EH (cell line): ENCODE measurements at regions not wholly inside any gene's neighbourhood (a gene's known extent, or its start where the extent isn't known, plus 50 kb on each side); places are given as distances from the start of the nearest gene placed in this dataset.

ENCODE experiments used
- DNase-seq: peaks from one replicate; pipeline ENCODE4 v3.0.0-alpha.2; 2015; ENCODE audit warnings: low read depth

- DNase-seq: no peak
These were observed 474.5 kb upstream of the ADGRL2 start for GRCh38 chr1:81326212-81326611.

- DNase-seq: no peak
These were observed 475.3 kb upstream of the ADGRL2 start for GRCh38 chr1:81325397-81325796.

GRCh38 chr1:81323862-81324261, 476.9 kb upstream of the ADGRL2 start:
- DNase-seq: no peak

DNA sequence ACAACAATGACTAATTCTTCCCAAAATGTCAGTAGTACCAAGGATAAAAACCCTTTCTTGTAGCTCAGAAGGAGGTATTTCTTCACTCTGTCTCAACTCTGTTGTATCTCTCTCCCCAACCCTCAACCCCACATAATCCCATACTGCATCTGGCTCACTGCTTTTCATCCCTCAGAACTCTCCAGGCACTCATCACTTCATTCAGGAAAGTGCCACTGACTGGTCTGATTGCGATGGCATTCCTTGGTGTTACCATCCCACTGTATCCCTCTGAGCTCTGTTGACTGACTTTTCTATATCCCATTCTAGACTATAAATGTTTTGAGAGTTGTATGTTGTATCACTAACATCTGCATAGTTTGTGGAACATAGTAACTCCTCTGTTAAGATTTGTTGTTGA, 483.5 kb upstream of the ADGRL2 start:
- no peak for DNase-seq

DNA sequence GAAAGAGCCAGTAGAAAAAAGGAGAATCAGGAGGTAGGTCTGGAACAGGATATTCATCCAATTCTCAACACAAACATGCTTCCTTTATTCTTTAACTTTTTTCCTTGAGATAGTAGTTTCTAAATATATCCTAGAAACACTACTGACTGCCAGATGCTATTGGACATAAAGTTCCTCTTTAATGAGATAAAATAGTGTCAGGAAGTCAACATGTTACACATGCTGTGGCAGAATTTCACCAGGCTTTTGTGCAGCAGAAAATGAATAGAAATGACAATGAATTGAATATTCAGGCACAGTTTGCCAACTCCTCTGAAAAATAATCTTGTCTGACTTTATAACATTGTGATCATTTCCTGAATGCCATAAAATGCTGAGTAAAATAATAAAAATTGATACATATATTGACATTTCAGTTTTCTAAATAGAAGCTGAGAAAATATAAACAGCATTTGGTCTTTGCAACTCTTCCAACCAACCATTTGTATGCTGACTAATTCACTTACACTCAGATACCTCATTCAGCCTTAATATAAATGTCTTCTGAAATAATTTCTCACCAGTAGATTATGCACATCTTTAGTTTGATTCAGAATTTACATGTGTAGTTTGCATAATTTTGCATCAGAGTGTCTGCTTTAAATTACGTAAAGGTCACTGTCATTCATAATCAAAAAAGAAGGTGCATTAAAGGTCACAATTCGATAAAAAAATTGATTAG, 486.1 kb upstream of the ADGRL2 start:
- no peak for DNase-seq

- DNase-seq: no peak
These were observed 487.4 kb upstream of the ADGRL2 start for GRCh38 chr1:81313289-81313688.

DNA sequence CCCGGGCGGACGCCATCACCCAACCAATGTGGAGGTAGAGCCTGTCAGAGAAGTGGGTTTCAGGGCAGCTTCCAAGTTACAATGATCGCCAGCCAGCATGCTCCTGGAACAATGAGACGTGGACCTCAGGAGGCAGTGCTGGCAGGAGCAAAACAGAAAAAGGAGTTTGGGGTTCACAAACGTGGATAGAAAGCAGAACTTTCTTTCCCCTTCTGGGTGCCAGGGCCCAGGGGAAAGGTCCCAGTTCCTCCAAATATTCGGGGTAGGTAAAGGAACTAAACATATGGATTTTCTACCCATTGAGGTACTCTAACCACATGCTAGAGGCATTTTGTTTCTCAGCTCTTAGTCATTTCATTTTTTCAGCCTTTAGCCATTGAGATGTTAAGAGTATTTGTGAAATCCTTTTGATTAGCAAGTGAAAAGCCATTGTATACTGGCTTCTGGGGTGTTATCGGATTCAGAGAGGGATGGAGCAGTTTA, 488.4 kb upstream of the ADGRL2 start:
- no peak for DNase-seq

GRCh38 chr1:81310250-81310649, 490.5 kb upstream of the ADGRL2 start:
- no peak for DNase-seq

GRCh38 chr1:81308191-81308590, 492.5 kb upstream of the ADGRL2 start:
- DNase-seq: no peak

- no peak for DNase-seq
These were observed 492.9 kb upstream of the ADGRL2 start for GRCh38 chr1:81307786-81308185.

- peak; percentile 40 for DNase-seq
These were observed 494.7 kb upstream of the ADGRL2 start for GRCh38 chr1:81305997-81306452.

GRCh38 chr1:81304187-81304586, 496.5 kb upstream of the ADGRL2 start:
- peak; percentile 37 for DNase-seq

DNA sequence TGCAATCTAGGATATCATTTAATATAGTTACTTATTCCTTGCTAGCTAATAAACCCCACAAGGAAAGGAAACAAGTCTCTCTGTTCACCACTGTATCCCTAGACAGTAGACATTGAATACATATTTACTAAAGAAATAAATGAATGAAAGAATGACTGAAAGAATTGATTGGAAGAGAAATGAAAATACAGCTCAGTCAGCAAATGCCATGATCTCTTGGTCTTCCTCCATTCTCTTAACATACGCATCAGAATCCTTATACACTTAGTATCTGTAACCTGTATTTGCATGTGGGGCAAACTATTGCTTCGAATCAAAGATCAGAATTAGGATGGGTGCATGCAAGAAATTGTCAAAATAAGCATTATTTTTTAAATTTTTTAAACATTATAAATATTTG, 500.8 kb upstream of the ADGRL2 start:
- no peak for DNase-seq

DNA sequence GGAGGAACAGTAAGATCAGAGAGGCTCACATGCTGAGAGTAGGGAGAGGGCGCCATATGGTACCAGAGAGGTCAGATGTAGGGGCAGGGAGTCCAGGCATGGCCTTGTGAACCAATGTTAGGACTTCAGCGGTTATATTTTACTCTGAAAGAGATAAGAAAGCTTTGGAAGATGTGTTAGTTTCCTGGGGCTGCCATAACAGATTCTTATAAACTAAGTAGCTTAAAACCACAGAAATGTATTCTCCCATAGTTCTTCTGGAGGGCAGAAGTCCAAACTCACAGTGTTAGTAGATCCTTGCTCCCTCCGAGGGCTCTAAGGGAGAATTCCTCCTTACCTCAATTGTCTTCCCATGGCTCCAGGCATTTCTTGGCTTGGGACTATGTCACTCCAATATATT, 502.5 kb upstream of the ADGRL2 start:
- peak; percentile 3 for DNase-seq

- DNase-seq: peak; percentile 27
These were observed 504.1 kb upstream of the ADGRL2 start for GRCh38 chr1:81296601-81297000.

DNA sequence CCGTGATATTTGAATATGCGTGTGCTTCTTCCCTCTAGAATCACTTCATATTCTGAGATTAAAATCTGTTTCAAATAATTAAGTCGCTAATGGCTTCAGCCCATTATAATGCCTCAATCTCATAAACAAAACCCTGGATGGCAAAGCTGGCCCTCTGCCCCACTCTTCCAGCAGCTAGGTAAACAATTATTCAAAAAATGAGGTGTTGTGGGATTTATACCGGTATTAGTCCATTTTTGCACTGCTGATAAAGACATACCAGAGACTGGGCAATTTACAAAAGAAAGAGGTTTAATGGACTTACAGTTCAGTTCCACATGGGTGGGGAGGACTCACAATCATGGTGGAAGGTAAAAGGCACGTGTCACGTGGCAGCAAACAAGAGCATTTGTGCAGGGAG, 510.4 kb upstream of the ADGRL2 start:
- no peak for DNase-seq

DNA sequence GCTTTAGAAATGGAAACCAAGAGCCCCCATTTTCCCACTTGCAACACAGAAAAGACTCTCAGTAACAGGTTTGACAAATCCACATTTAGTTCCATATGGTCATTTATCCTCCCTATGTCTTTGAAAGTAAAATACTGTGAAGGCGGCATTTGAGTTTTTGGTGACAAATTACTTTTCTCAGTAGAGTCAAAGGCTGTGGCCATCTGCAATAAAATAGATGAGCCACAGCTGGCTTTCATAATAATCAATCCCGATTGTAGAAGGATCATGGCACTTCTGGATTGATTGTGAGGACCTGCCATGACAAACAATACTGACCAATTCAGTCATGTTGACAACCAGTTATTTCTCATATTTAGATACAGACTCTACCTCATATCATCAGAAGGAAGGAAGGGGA, 512.0 kb upstream of the ADGRL2 start:
- DNase-seq: no peak

DNA sequence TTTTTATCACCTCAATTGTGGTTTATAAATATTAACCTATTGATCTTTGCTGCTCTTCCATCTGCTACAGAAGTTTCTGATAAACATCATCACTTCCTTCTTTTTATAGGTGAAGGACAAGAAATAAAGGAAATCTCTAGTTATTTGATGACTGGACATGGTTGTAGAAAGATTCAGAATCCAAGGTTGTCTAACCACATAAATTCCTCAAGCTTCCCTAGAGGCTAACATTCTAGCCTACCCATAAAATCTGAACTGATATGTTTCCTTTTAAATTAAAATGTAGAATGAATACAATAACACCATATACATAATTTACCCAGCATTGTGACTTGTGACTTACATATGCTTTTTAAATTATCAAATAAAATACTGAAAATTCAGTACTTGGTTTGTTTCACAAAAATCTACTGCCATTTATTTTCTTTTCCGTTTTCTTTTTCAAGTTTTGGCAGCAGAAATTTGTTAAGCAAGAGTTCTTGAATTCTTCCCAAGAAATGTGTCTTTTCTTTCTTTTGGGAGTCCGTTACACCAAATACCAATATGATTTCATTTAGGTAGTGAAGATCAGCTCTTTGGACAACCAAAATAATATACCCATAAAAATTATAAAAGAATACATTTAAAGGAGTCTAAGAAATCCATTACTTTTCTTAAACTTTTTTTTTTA, 513.2 kb upstream of the ADGRL2 start:
- no peak for DNase-seq

GRCh38 chr1:81270051-81270450, 530.7 kb upstream of the ADGRL2 start:
- no peak for DNase-seq

DNA sequence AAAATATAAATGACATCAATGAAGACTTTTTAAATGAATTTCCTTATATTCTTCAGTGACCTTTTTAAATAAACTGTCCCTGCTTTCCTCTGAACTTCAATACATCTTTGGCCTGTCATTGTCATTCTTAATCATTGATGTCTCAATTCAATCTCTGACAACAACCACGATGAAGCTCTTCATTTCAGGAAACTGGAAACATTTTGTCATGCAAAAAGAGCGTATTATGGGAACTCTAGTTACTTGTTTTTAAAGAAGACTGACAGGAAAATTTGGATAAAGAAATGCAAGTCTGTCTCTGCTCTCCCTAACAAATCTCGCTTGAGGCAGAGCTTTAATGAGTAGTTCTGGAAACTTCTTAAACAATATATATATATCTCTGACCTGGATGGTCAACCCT, 535.8 kb upstream of the ADGRL2 start:
- DNase-seq: no peak

- no peak for DNase-seq
These were observed 540.9 kb upstream of the ADGRL2 start for GRCh38 chr1:81259625-81260411.

GRCh38 chr1:81254560-81254959, 546.2 kb upstream of the ADGRL2 start:
- no peak for DNase-seq

DNA sequence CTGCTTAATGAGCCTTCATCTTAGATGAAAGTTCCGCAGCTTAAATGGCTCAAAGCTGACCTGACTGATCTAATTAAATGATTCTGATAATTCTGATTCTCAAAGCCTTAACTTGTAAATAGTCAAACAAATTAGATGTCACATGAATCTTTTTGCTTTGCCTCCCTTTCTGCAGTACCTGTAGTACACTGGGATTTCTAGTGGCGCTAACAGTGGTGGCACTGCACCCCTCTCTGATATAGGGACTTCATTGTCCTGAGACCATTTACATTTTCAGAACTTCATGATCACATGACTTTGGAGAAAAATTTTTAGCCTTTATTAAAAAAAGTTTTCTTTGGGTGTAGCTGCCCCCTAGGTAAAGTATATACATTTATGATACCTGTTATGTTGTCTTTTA, 546.7 kb upstream of the ADGRL2 start:
- no peak for DNase-seq
